ENCODE measurements at regions not wholly inside any gene's neighbourhood (a gene's known extent, or its start where the extent isn't known, plus 50 kb on each side); places are given as distances from the start of the nearest gene placed in this dataset.
"Not testable (repeated sequence)": the region's sequence is repeated elsewhere in the genome, so short reads cannot be mapped to it uniquely, and the experiment has no call there.

GRCh38 chr1:234845097-234845660 is 235.2 kb upstream of the IRF2BP2 start:
- DNase-seq = no peak

DNA sequence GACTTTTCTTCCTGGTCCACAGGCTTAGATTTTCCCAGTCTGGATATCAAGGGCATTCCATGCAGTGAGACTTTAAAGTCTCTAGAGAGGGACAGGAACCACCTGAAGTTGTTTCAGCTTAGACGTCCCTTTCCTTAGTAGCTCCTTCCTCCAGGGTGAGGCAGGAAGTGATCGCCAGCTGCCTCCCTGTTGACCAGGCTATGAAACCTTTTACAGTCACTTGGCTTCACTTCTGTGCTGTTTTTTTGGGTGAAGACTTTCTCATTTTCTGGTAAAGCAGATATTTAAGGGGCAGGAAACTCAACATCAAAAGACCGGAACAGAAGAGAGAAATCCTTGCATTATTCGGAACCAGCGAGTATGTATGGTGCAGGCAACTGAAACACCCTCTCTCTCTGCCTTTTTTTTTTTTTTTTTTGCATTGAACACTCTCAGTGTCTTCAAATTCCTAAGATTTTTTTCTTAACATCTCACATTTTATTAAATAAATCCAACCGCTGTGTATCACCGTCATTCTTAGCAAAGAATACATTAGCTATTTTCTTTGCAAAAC is 234.6 kb upstream of the IRF2BP2 start:
- DNase-seq = no peak

DNA sequence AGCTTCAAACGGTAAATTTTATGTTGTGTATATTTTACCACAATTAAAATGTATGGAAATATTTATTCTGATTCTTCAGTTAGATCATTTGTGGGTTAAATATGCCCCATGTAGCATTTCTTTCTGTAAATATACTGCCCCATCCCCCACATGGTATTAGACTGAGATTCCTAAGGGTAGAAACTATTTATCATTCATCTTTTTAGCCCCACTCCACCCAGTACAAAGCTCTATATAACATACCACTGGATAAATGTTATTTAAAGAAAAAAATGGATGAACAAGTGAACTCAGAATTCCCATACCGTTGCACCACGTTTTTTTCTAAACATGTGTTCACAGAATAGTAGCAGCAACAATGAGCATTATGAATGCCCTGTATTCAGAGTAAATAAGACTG is 234.0 kb upstream of the IRF2BP2 start:
- no peak for DNase-seq

GRCh38 chr1:234842726-234843641 is 233.0 kb upstream of the IRF2BP2 start:
- DNase-seq = no peak

DNA sequence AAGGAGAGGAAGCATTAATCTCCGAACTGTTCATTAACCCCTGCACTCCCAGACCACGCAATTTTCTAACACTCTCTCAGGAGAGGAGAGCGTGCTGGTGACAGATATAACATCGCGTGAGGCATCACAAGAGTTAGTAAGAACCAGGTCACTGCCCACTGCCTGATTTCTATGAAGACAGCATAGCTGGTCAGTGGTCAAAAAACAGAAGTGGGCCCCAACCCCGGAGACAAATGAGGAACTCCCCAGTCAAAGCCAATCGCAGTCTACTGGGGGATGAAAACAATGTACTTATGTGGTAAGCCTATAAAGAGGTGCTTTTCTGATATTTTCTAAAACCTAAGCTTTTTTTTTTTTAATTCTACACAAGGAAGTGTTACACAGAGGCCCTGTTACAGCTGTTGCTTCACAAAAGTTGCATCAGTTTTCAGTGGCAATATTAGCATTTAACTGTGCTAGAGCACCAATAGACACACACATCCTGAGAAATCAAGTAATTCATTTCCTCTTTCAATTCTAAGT is 231.8 kb upstream of the IRF2BP2 start:
- DNase-seq = no peak

DNA sequence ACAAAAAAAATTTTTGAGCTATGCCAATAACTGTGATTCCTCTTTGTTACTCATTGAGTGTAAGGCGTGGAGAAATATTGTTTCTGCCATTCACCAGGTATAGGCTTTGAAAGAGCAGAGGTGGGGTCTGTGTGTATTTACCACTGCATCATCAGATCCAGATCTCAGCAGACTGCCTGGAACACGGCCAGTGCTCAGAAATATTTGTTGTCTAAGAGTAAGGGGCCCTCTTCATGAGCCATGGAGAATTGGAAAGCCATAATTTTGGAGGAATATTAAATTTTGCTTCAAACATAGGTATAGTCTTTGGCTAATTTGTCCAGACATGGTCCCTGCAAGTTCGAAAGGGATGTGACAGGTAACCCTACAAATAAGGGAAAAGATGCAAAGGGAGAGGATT is 231.3 kb upstream of the IRF2BP2 start:
- DNase-seq = no peak

DNA sequence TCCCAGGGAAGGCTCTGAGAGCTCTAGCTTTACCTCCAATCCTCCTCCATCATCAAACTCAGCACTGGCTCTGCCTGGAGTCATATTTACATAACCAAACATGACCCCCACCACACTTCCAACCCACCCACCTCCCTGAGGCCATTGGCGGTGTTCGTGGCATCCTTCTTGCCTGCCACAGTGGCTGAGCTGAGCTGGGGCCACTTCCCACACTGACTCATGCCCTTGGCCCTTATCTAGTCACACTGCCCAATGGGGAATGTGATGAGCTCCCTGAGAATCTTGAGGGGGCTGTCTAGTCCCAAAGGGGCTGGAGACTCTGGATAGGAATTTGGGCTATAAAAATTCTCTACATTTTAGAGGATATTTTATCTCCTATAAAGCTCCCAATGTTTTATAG is 230.9 kb upstream of the IRF2BP2 start:
- no peak for DNase-seq

- DNase-seq = no peak
Measured at GRCh38 chr1:234840253-234840652, 230.3 kb upstream of the IRF2BP2 start.

- DNase-seq = no peak
Measured at GRCh38 chr1:234839663-234840062, 229.7 kb upstream of the IRF2BP2 start.

DNA sequence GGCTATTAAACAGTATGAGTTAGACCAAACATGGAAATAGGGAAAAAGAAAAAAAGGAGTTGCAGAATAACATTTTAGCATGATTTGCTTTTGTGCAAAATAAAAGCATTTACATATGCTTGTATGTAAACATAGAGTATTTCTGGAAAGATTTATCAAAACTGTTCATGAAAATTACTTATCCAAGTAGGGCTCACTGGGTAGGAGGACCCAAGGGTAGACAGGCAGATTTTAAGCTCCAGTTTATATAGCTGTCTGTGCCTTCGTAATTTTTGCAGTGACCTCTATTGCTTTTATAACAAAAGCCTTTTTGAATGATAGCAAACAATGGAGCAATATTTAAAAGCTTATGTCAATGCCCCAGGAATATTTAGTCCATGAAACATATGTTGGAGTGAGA is 228.8 kb upstream of the IRF2BP2 start:
- DNase-seq = no peak

GRCh38 chr1:234838182-234838581 is 228.2 kb upstream of the IRF2BP2 start:
- DNase-seq = no peak

DNA sequence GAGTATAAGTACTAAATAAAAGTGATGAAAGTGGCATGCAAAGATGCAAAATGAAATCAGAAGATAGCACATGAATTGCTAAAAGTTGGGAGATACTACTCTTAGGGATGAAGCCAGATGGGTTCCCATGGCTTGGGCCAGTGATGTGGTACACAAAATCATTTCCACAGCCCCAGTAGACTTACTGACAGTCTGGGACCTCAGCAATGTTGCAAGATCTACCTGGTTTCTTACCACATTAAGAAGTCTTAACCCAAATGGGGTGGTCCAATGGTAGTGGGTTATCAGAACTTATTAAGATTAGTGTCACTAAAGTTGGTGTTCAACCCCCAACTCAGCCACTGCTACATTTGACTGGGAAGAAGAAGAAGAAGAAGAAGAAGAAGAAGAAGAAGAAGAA is 227.7 kb upstream of the IRF2BP2 start:
- DNase-seq = no peak

DNA sequence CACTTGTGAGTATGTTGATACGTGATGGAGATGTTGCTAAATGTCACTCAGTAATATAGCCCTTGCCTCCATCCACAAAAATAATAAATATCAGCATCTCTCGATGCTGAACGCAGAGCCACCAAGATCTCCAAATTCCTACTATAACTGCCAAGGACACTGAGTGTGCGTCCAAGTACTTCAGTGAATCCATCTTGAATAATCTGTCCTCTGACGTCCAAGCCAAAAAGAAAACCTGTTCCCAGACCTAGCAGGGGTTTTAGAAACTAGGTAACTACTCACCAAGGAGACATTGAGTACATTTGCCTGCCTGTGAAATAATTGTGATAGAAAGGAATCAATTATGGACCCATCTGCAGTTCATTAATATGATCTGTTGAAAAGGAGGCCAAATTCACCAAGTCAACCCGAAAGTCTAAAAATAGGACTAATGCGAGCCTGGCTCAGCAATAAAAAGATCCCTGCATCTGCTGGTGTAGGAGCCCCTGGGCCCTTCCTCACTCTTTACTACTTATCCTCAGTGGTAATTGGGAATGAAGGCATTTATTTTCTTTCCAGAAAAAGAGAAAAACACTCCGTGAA is 226.9 kb upstream of the IRF2BP2 start:
- DNase-seq = no peak

DNA sequence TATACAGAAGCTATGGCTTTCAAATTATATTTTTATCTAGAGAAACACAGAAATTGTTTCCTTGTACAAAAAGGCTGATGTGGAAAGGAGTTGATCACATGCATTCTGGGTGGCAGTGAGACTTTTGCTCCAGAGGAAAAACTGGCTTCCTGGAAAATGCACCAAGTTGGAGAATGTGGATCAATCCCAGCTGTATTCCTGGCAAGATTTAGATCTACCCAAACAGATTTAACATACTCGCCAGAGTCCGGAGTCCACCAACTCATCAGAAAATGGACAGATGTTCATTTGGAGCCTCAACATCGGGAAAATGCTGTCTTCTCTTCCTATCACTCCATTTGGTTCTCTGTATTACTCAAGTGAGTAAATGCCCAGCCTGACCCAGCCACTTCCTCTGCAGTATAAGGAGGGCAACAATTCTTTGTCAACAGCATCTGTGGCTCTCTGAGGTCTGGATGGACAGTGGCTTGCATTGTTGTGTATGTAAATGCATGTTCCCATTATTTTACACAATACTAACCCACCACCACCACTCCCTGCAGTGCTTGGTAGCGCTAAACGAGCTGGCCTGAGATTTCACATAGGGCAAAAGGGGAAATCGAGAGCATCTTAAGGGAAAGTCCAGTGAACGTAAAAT is 226.2 kb upstream of the IRF2BP2 start:
- no peak for DNase-seq

GRCh38 chr1:234835239-234835638 is 225.3 kb upstream of the IRF2BP2 start:
- DNase-seq = no peak

- no peak for DNase-seq
Measured at GRCh38 chr1:234833646-234834045, 223.7 kb upstream of the IRF2BP2 start.

DNA sequence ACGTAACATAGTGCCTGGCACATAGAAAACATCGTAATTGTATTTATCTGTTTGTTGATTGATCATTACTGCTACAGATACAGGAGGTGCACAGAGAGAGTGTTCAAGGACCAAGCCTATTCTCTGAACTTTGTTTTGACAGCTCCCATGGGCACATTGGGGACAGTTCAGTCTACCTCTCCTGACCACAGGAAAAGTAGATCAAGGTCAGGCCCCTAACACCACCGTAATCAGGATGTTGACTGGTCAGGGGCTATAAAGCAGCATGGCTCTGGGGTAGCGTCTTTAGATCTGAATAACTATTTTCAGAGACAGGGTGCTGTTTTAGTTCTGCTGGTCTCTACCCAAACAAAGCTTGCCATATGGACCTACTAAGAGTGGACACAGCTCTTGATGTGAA is 223.1 kb upstream of the IRF2BP2 start:
- DNase-seq = no peak

GRCh38 chr1:234827656-234828055 is 217.7 kb upstream of the IRF2BP2 start:
- no peak for DNase-seq

GRCh38 chr1:234827181-234827580 is 217.2 kb upstream of the IRF2BP2 start:
- no peak for DNase-seq

GRCh38 chr1:234826352-234826751 is 216.4 kb upstream of the IRF2BP2 start:
- no peak for DNase-seq

- DNase-seq = no peak
Measured at GRCh38 chr1:234825498-234826165, 215.7 kb upstream of the IRF2BP2 start.

DNA sequence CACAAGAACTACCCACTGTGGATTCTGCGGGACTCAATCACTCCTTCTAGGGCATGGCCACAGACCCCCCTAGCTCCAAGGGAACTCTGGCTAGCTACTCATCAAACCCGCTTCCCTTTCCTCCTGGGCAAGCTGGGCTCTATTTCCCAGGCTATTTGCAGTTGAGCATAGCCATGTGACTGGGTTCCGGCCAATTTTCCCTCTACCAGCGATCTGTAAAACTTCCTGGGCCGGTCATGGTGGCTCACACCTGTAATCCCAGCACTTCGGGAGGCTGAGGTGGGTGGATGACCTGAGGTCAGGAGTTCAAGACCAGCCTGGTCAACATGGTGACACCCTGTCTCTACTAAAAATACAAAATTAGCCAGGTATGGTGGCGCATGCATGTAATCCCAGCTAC is 214.9 kb upstream of the IRF2BP2 start:
- DNase-seq = not testable (repeated sequence)

All from renal pelvis (tissue), 1 donor.